SK-N-SH (cell line): ENCODE measurements at regions not wholly inside any gene's neighbourhood (a gene's known extent, or its start where the extent isn't known, plus 50 kb on each side); places are given as distances from the start of the nearest gene placed in this dataset.

Experiments used
- CTCF ChIA-PET: fragments of 300-600, 350-600 bp; formaldehyde crosslinking; extraction: SDS; loops from one replicate; lab custom pipeline; 2021; lab: Yijun Ruan, JAX
- POLR2A ChIA-PET: fragments of 350-600 bp; sonication (Branson Sonifier 250); formaldehyde crosslinking; extraction: SDS; loops from one replicate; lab custom pipeline; 2020; ENCODE audit warnings: antibody characterized with exemption, inconsistent platforms; lab: Yijun Ruan, JAX
- DNase-seq: peaks from one replicate; pipeline ENCODE4 v3.0.0; 2012
- H2AFZ ChIP-seq: fragments of 200-600 bp; sonication (generic); 2 replicates; pipeline ENCODE4 v1.8.1; 2016; ENCODE audit warnings: antibody characterized with exemption, mild to moderate bottlenecking, low read depth
- H3F3A ChIP-seq: fragments of 200-600 bp; sonication (generic); replicated peaks from 2 replicates; pipeline ENCODE3; 2016; ENCODE audit warnings: antibody characterized with exemption, mild to moderate bottlenecking; ENCODE audit not compliant: insufficient read depth
- H3K27ac ChIP-seq, 2 experiments: fragments of 200-500 bp in 1 of 2; fragments of 200-600 bp in 1 of 2; sonication (Bioruptor generic) in 1 of 2; sonication (generic), shearing (Covaris generic) in 1 of 2; 2 replicates each; pipeline versions ENCODE4 v1.5.1 to v1.6.1; 2014 to 2016; ENCODE audit warnings: low read depth in 2 of 2, inconsistent platforms in 1 of 2, low read length in 1 of 2, mild to moderate bottlenecking in 1 of 2, mixed read lengths in 1 of 2
- H3K27me3 ChIP-seq: fragments of 200-600 bp; sonication (generic), shearing (Covaris generic); 2 replicates; pipeline ENCODE4 v1.6.1; 2016; ENCODE audit warnings: mixed run types; ENCODE audit not compliant: insufficient read depth
- H3K36me3 ChIP-seq, 2 experiments: fragments of 200-500 bp in 1 of 2; fragments of 200-600 bp in 1 of 2; sonication (Bioruptor generic) in 1 of 2; sonication (generic) in 1 of 2; replicated peaks in 1 of 2; 2 replicates each; pipeline versions ENCODE3 to v1.5.1; 2014 to 2016; ENCODE audit warnings: low read length in 1 of 2, mild to moderate bottlenecking in 1 of 2; ENCODE audit not compliant: insufficient read depth in 2 of 2, control insufficient read depth in 1 of 2
- H3K4me1 ChIP-seq, 2 experiments: fragments of 200-500 bp in 1 of 2; fragments of 200-600 bp in 1 of 2; sonication (Bioruptor generic) in 1 of 2; sonication (generic), shearing (Covaris generic) in 1 of 2; 2 replicates each; pipeline versions ENCODE4 v1.5.1 to v1.6.1; 2014 to 2016; ENCODE audit warnings: low read depth in 1 of 2, low read length in 1 of 2, mixed run types in 1 of 2; ENCODE audit not compliant: insufficient read depth in 2 of 2, control insufficient read depth in 1 of 2
- H3K4me2 ChIP-seq: fragments of 200-600 bp; sonication (generic), shearing (Covaris generic); 2 replicates; pipeline ENCODE4 v1.6.1; 2017; ENCODE audit warnings: mixed run types
- H3K4me3 ChIP-seq, 2 experiments: fragments of 200-500 bp in 1 of 2; fragments of 200-600 bp in 1 of 2; sonication (Bioruptor generic) in 1 of 2; sonication (generic), shearing (Covaris generic) in 1 of 2; 2 replicates each; pipeline versions ENCODE4 v1.5.1 to v1.8.1; 2014 to 2016; ENCODE audit warnings: low read depth in 2 of 2, inconsistent platforms in 1 of 2, low read length in 1 of 2, mild to moderate bottlenecking in 1 of 2, mixed read lengths in 1 of 2, moderate library complexity in 1 of 2
- H3K79me2 ChIP-seq: fragments of 200-600 bp; sonication (generic); 2 replicates; pipeline ENCODE4 v1.8.1; 2017; ENCODE audit warnings: mild to moderate bottlenecking; ENCODE audit not compliant: insufficient read depth
- H3K9ac ChIP-seq: fragments of 200-600 bp; sonication (generic); 2 replicates; pipeline ENCODE4 v1.6.1; 2017; ENCODE audit warnings: mixed run types
- H3K9me2 ChIP-seq: fragments of 200-600 bp; sonication (generic); 2 replicates; pipeline ENCODE4 v1.6.1; 2017; ENCODE audit warnings: mixed run types
- H3K9me3 ChIP-seq: fragments of 200-600 bp; sonication (generic); 2 replicates; pipeline ENCODE4 v1.6.1; 2017; ENCODE audit warnings: mixed run types, mild to moderate bottlenecking, moderate library complexity
- H4K20me1 ChIP-seq: fragments of 200-600 bp; sonication (generic); 2 replicates; pipeline ENCODE4 v1.6.1; 2017; ENCODE audit warnings: mild to moderate bottlenecking, mixed run types; ENCODE audit not compliant: insufficient read depth
- CHD2 ChIP-seq: fragments of 150-350 bp; IDR thresholded peaks from 2 replicates; pipeline ENCODE4 v1.6.1; 2018; ENCODE audit warnings: low read length; ENCODE audit not compliant: partially characterized antibody
- ELF1 ChIP-seq: IDR thresholded peaks from 2 replicates; pipeline ENCODE4 v1.4.0; 2012
- FOXJ3 ChIP-seq: sonication (generic); formaldehyde crosslinking; IDR thresholded peaks from 2 replicates; pipeline ENCODE4 v1.5.1; 2020; ENCODE audit warnings: mild to moderate bottlenecking, missing genetic modification reagents
- FOXM1 ChIP-seq: IDR thresholded peaks from 2 replicates; pipeline ENCODE4 v1.4.0; 2012; ENCODE audit warnings: low read depth, mild to moderate bottlenecking
- GABPA ChIP-seq: IDR thresholded peaks from 2 replicates; pipeline ENCODE4 v1.4.0; 2012; ENCODE audit warnings: low read depth, mild to moderate bottlenecking
- IRF3 ChIP-seq: fragments of 150-350 bp; IDR thresholded peaks from 2 replicates; pipeline ENCODE4 v1.6.1; 2016; ENCODE audit warnings: mild to moderate bottlenecking, low read depth, low read length
- MEF2A ChIP-seq: IDR thresholded peaks from 2 replicates; pipeline ENCODE4 v1.4.0; 2012; ENCODE audit warnings: low read depth, borderline replicate concordance
- NRF1 ChIP-seq: IDR thresholded peaks from 2 replicates; pipeline ENCODE4 v1.6.1; 2012; ENCODE audit warnings: low read depth, mild to moderate bottlenecking, low read length
- POLR2AphosphoS5 ChIP-seq: IDR thresholded peaks from 2 replicates; pipeline ENCODE4 v1.6.1; 2012; ENCODE audit warnings: low read depth, low read length
- SIN3A ChIP-seq: IDR thresholded peaks from 2 replicates; pipeline ENCODE4 v1.6.1; 2012; ENCODE audit warnings: low read depth, mild to moderate bottlenecking, low read length, moderate library complexity, borderline replicate concordance
- TCF12 ChIP-seq: IDR thresholded peaks from 2 replicates; pipeline ENCODE4 v1.4.0; 2012
- TEAD4 ChIP-seq: IDR thresholded peaks from 2 replicates; pipeline ENCODE4 v1.4.0; 2012; ENCODE audit warnings: mild to moderate bottlenecking, borderline replicate concordance; ENCODE audit not compliant: insufficient read depth
- WGBS: methylation state at CpG from one replicate; pipeline ENCODE4 v1.1.6; 2017; ENCODE audit warnings: low lambda C conversion rate; 5-methylcytosine and 5-hydroxymethylcytosine counted together
- TF ChIP-seq, protein P1 (sequence below): fragments of 150-350 bp; IDR thresholded peaks from 2 replicates; pipeline ENCODE4 v1.6.1; 2017; ENCODE audit warnings: antibody characterized with exemption, low read length, low read depth, borderline replicate concordance

DNA sequence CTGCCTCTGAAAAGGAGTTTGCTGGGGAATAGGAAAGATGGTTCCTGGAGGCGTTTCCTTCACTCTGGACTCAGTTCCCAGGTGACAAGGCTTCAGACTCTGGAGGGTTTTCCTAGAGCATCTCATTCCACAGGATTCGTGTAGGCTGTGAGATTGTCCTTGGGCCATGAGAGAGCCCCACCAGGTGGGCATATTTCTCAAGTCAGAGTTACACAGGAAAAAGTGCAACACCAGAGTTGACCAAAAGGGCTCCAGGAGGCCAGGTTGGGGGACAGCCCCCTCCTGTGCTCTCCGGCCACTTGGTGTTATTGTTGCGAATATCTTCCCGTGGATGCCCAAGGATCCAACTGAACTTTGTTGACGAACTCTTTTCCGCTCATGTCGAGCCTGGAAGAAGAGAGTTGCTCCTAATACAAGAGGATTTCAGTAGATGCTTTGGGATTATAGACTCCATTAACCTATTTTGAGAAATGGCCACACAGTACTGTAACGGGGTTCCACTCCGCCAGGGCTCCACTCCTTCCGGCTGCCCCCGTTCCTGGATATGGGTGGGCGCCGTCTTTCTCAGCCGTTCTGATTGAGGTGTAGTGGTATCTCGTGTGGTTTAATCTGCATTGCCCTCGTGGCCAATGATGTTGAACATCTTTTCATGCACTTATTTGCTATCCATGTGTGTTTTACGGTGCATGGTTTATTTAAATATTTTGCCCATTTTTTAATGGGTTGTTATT is 580.3 kb downstream of the BRD1 start:
- Histone ChIP-seq H3K9me2 (no peaks in the 10 kb centered on the region), H3K4me1 (no peaks in the 10 kb centered on the region), H3F3A (no peaks in the 10 kb centered on the region), H3K27me3 (no peaks in the 10 kb centered on the region), H4K20me1 (no peaks in the 10 kb centered on the region), H3K79me2 (no peaks in the 10 kb centered on the region), H3K36me3 (no peaks in the 10 kb centered on the region)
- CTCF ChIA-PET, result no interaction called here
- 42% methylated on average over 17 of the region's 18 CpGs for WGBS
- no peak for DNase-seq
- TF ChIP-seq TCF12 (no peak), POLR2AphosphoS5 (no peak), CHD2 (no peak), ELF1 (no peak), NRF1 (no peak), TEAD4 (no peak), MEF2A (no peak), GABPA (no peak)
- TF ChIP-seq, protein P1, sequence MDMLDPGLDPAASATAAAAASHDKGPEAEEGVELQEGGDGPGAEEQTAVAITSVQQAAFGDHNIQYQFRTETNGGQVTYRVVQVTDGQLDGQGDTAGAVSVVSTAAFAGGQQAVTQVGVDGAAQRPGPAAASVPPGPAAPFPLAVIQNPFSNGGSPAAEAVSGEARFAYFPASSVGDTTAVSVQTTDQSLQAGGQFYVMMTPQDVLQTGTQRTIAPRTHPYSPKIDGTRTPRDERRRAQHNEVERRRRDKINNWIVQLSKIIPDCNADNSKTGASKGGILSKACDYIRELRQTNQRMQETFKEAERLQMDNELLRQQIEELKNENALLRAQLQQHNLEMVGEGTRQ, result no peak
- TF ChIP-seq, all 33 proteins: peak for 0
- no peak overlapping the region for H3K9ac ChIP-seq
- H3K4me2 ChIP-seq, result no peak overlapping the region
- H2AFZ ChIP-seq, result no peak overlapping the region
- no peaks in the 10 kb centered on the region for H3K9me3 ChIP-seq
- H3K4me3 ChIP-seq, result no peak overlapping the region
- no peak overlapping the region for H3K27ac ChIP-seq
- POLR2A ChIA-PET, result no interaction called here

DNA sequence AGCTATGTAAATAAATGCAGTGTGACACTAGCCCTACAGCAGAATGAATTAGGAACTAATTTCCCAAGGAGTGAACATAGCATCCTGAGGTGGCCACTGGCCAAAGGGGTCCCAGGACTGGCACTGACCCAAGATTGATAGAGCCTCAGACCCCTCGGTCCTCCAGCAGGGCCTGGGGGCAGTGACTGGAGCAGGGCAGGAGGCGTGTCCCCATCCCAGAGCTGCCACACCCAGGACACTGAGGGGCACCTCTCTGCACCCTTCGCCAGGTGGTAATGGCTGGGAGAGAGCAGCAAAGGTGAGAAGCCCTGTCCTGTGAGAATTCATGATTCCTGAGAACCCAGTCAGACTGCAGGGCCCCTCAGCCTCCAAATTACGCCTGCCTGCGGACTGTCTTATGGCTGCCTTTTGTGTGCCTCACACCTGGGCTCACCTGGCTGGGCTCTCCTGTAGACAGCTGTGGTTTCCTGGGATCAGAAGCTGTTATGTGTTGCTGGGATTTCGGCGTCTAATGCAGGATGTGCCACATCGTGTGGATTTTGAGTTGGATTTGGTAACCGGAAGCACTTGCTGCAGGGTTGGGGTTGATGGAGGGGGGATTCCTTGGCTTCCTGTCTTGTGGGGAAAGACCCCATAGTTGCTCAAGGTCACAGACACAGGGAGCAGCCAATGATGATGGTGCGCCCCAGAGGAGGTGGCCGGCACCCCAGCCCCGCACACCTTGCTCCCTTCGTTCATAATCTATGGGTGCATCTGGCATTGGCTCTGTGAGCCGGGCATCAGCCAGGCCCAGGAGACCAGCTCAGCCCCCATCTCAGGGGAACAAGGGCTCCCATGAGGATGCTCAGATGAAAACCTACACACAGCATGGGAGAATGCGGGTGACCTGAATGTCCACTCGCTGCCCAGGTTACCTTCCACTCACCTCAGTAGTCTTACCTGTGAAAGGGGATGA is 582.9 kb downstream of the BRD1 start:
- Histone ChIP-seq H3K79me2 (no peaks in the 10 kb centered on the region), H3K9me2 (no peaks in the 10 kb centered on the region), H3K4me2 (no peak overlapping the region), H3K27ac (no peak overlapping the region), H3K27me3 (no peaks in the 10 kb centered on the region), H3K4me3 (no peak overlapping the region), H4K20me1 (no peaks in the 10 kb centered on the region), H3K9me3 (no peaks in the 10 kb centered on the region), H3F3A (no peaks in the 10 kb centered on the region), H3K4me1 (no peaks in the 10 kb centered on the region), H3K36me3 (no peaks in the 10 kb centered on the region), H3K9ac (no peak overlapping the region), H2AFZ (no peak overlapping the region)
- CTCF ChIA-PET, result interaction anchor here (0.5 kb wide), 1 partner anchor 9 kb away, joined by 3 read pairs; no protein-coding TSS in a partner anchor
- no peak for DNase-seq
- no peak for TF ChIP-seq FOXJ3 (CRISPR knock-in tag)
- no peak for TF ChIP-seq GABPA
- no peak for TF ChIP-seq IRF3
- no peak for TF ChIP-seq SIN3A
- no peak for TF ChIP-seq POLR2AphosphoS5
- no peak for TF ChIP-seq FOXM1
- POLR2A ChIA-PET, result no interaction called here
- WGBS, result 42% methylated on average over 7 of the region's 16 CpGs
